Muscle layer of colon (tissue), 2 donors: ENCODE measurements at regions not wholly inside any gene's neighbourhood (a gene's known extent, or its start where the extent isn't known, plus 50 kb on each side); places are given as distances from the start of the nearest gene placed in this dataset.

Experiments used
- H3K27ac ChIP-seq: one replicate; pipeline ENCODE4 v1.7.0; 2013; ENCODE audit warnings: low read depth, mild to moderate bottlenecking, low read length, moderate library complexity
- H3K27me3 ChIP-seq, 2 donors: one replicate each; pipeline ENCODE4 v1.7.0; 2013; ENCODE audit warnings: low read length in 2 of 2, mild to moderate bottlenecking in 2 of 2; ENCODE audit not compliant: insufficient read depth in 2 of 2, control insufficient read depth in 1 of 2
- H3K36me3 ChIP-seq: one replicate; pipeline ENCODE4 v1.7.0; 2013; ENCODE audit warnings: mild to moderate bottlenecking, low read length; ENCODE audit not compliant: insufficient read depth
- H3K4me1 ChIP-seq: one replicate; pipeline ENCODE4 v1.7.0; 2013; ENCODE audit warnings: mild to moderate bottlenecking, low read length; ENCODE audit not compliant: insufficient read depth
- H3K4me3 ChIP-seq, 2 donors: one replicate each; pipeline ENCODE4 v1.7.0; 2013; ENCODE audit warnings: low read length in 2 of 2, low read depth in 1 of 2, mild to moderate bottlenecking in 1 of 2, moderate library complexity in 1 of 2
- H3K9ac ChIP-seq: one replicate; pipeline ENCODE4 v1.7.0; 2013; ENCODE audit warnings: low read length
- H3K9me3 ChIP-seq: one replicate; pipeline ENCODE4 v1.7.0; 2013; ENCODE audit warnings: mild to moderate bottlenecking, low read length
- donor health status: abdominal sarcoma.
- donor health status: Adenocarcinoma of cecum.

GRCh38 chr18:34352385-34353163 lies 127.9 kb upstream of the NOL4 start:
- Histone ChIP-seq H3K9me3 (no peaks in the 10 kb centered on the region), H3K27me3 (no peaks in the 10 kb centered on the region), H3K4me3 (no peak overlapping the region), H3K9ac (no peak overlapping the region), H3K27ac (no peak overlapping the region), H3K4me1 (no peaks in the 10 kb centered on the region), H3K36me3 (no peaks in the 10 kb centered on the region)

GRCh38 chr18:34354351-34354750 lies 129.6 kb upstream of the NOL4 start:
- H3K9ac ChIP-seq, result no peak overlapping the region
- H3K27ac ChIP-seq, result no peak overlapping the region
- no peaks in the 10 kb centered on the region for H3K4me1 ChIP-seq
- no peaks in the 10 kb centered on the region for H3K36me3 ChIP-seq
- no peaks in the 10 kb centered on the region for H3K9me3 ChIP-seq
- no peaks in the 10 kb centered on the region for H3K27me3 ChIP-seq
- no peak overlapping the region for H3K4me3 ChIP-seq

- no peak overlapping the region for H3K9ac ChIP-seq
- H3K4me3 ChIP-seq, result no peak overlapping the region
- no peaks in the 10 kb centered on the region for H3K36me3 ChIP-seq
- H3K27me3 ChIP-seq, result no peaks in the 10 kb centered on the region
- no peak overlapping the region for H3K27ac ChIP-seq
- no peaks in the 10 kb centered on the region for H3K9me3 ChIP-seq
- no peaks in the 10 kb centered on the region for H3K4me1 ChIP-seq
Observed at GRCh38 chr18:34357944-34358580, 133.3 kb upstream of the NOL4 start.

DNA sequence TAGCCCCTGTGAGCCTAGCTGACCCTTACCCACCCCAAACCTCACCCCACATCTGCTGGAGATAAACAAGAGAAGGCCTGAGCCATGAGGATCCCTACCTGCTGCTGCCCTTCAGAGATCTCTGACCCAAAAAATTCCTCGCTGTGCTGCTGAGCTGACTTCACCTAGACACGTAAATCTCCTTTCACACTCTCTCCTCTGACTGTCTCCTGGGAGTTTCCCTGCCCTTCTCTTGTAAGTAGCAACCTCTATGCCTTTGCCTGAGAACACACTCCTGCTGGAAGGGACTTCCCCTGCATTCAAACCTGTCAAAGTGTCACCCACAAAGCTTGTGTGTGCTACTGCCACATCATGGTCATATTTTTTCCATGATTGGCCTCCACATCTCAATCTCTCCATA lies 134.2 kb upstream of the NOL4 start:
- H3K4me3 ChIP-seq, result no peak overlapping the region
- H3K36me3 ChIP-seq, result no peaks in the 10 kb centered on the region
- no peaks in the 10 kb centered on the region for H3K9me3 ChIP-seq
- no peaks in the 10 kb centered on the region for H3K4me1 ChIP-seq
- H3K27ac ChIP-seq, result no peak overlapping the region
- no peak overlapping the region for H3K9ac ChIP-seq
- no peaks in the 10 kb centered on the region for H3K27me3 ChIP-seq

- H3K9me3 ChIP-seq, result no peaks in the 10 kb centered on the region
- H3K27me3 ChIP-seq, result no peaks in the 10 kb centered on the region
- H3K36me3 ChIP-seq, result no peaks in the 10 kb centered on the region
- no peak overlapping the region for H3K4me3 ChIP-seq
- H3K4me1 ChIP-seq, result no peaks in the 10 kb centered on the region
- no peak overlapping the region for H3K27ac ChIP-seq
- H3K9ac ChIP-seq, result no peak overlapping the region
Observed at GRCh38 chr18:34364699-34365098, 140.0 kb upstream of the NOL4 start.

DNA sequence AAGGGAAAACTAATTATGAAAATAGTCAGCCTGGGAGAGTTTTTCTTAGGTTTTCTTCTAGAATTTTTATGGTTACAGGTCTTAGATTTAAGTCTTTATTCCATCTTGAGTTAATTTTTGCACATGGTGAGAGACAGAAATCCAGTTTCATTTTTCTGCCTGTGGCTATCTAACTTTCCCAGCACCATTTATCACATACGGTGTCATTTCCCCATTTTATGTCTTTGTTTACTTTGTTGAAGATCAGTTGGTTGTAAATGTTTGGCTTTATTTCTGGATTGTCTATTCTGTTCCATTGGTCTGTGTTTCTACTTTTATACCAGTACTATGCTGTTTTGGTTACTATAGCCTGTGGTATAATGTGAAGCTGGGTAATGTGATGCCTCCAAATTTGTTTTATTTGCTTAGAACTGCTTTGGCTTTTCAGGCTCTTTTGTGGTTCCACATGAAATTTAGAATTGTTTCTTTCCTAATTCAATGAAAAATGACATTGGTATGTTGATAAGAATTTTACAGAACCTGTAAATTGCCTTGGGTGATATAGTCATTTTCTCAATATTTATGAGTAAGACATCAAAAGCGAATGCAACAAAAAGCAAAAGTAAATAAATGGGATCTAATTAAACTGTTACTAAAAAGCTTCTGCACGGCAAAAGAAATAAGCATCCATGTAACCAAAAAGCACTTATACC lies 146.1 kb upstream of the NOL4 start:
- Histone ChIP-seq H3K4me3 (no peak overlapping the region), H3K4me1 (no peaks in the 10 kb centered on the region), H3K9ac (no peak overlapping the region), H3K9me3 (no peaks in the 10 kb centered on the region), H3K36me3 (no peaks in the 10 kb centered on the region), H3K27me3 (no peaks in the 10 kb centered on the region), H3K27ac (no peak overlapping the region)

GRCh38 chr18:34380326-34380725 lies 155.6 kb upstream of the NOL4 start:
- Histone ChIP-seq H3K27me3 (no peaks in the 10 kb centered on the region), H3K4me3 (no peak overlapping the region), H3K9me3 (no peaks in the 10 kb centered on the region)

GRCh38 chr18:34385311-34385710 lies 160.6 kb upstream of the NOL4 start:
- H3K4me3 ChIP-seq, result no peak overlapping the region
- H3K27ac ChIP-seq, result no peak overlapping the region
- no peaks in the 10 kb centered on the region for H3K36me3 ChIP-seq
- no peak overlapping the region for H3K9ac ChIP-seq
- H3K27me3 ChIP-seq, result no peaks in the 10 kb centered on the region
- no peaks in the 10 kb centered on the region for H3K9me3 ChIP-seq
- no peaks in the 10 kb centered on the region for H3K4me1 ChIP-seq

More at GRCh38 chr18:34380326-34380725, 155.6 kb upstream of the NOL4 start:
- Histone ChIP-seq H3K27ac (no peak overlapping the region), H3K4me1 (no peaks in the 10 kb centered on the region), H3K9ac (no peak overlapping the region), H3K36me3 (no peaks in the 10 kb centered on the region)

DNA sequence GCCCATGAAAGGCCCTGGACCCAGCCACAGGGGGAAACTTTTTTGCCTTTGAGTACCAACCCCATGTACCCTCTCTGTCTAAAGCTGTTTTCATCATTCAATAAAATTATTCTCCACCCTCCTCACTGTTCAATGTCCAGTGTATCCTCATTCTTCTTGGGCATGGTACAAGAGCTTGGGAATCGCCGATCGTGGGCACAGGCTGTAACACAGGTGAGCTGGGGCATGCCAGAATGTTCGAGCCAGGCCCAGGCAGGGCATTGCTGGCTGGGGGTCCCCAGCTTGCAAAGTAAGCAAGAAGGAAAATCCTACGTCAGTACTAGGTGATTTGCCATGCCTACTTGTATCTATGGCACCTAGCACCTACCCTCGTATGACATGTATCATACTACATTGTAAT lies 162.1 kb upstream of the NOL4 start:
- H3K27me3 ChIP-seq, result no peaks in the 10 kb centered on the region
- no peaks in the 10 kb centered on the region for H3K36me3 ChIP-seq
- no peaks in the 10 kb centered on the region for H3K4me1 ChIP-seq
- no peak overlapping the region for H3K27ac ChIP-seq
- no peak overlapping the region for H3K4me3 ChIP-seq
- no peaks in the 10 kb centered on the region for H3K9me3 ChIP-seq
- H3K9ac ChIP-seq, result no peak overlapping the region

DNA sequence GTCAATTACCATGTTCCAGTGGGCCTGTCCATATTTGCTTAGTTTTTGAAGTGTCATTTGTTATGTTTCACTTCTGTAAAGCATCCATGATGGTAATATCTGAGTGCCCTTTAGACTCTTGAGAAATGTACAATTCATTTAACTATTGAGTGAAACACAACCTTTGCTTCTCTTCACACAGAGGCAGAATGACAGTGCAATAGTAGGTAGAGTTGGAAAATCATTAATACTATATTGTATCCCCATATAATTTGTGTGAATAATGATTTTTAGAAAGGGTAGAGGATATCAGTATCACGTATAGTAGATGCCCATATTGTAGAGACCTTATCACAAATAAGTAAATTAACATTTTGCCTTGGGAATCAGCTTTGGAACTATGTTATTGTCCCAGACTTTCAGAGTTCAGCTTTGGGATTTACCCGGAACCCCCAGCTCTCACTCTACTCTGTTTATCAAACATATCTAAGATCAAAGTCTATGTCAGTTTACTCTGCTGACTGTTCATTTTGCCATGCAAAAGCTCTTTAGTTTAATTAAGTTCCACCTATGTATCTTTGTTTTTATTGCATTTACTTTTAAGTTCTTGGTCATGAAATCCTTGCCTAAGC lies 172.7 kb upstream of the NOL4 start:
- no peaks in the 10 kb centered on the region for H3K9me3 ChIP-seq
- no peaks in the 10 kb centered on the region for H3K27me3 ChIP-seq
- H3K4me3 ChIP-seq, result no peak overlapping the region
- no peak overlapping the region for H3K9ac ChIP-seq
- no peaks in the 10 kb centered on the region for H3K4me1 ChIP-seq
- H3K27ac ChIP-seq, result no peak overlapping the region
- H3K36me3 ChIP-seq, result no peaks in the 10 kb centered on the region

GRCh38 chr18:34399892-34400291 lies 175.2 kb upstream of the NOL4 start:
- Histone ChIP-seq H3K9me3 (no peaks in the 10 kb centered on the region), H3K4me1 (no peaks in the 10 kb centered on the region), H3K4me3 (no peak overlapping the region), H3K27me3 (no peaks in the 10 kb centered on the region), H3K36me3 (no peaks in the 10 kb centered on the region), H3K9ac (no peak overlapping the region), H3K27ac (no peak overlapping the region)
